ENCODE measurements at regions not wholly inside any gene's neighbourhood (a gene's known extent, or its start where the extent isn't known, plus 50 kb on each side); places are given as distances from the start of the nearest gene placed in this dataset.

DNA sequence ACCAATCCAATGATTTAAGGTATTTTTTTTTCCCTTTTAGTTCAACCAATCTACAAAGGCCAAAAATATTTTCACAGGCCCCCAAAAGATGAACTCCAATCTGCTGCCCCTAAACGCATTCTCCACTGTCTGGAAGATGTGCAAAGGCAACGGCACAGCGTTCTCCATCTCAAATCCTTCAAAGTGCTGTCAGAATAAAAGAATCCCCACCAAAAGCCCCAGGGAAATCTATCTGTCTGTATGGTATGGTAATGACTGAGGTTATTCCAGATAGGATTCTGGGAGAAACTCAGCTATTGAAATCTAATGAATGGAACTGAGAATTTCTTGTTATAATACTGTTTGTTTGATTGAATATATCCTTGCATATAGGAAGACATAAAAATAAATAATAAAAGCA is 217.8 kb upstream of the CCN2 start:
- no peak overlapping the region for H3K4me3 ChIP-seq (replicated peaks in 1 of 3; ENCODE audit: insufficient read depth in 1 of 3, low read depth in 2 of 3, low read length in 3 of 3)
- H3K27ac ChIP-seq (ENCODE audit: extremely low read length, insufficient read depth, low read length) = no peak overlapping the region
- H3K36me3 ChIP-seq (replicated peaks in 1 of 2; ENCODE audit: control insufficient read depth in 1 of 2, insufficient read depth in 2 of 2, low read length in 2 of 2) = no peaks in the 10 kb centered on the region
- no peak overlapping the region for H2AFZ ChIP-seq (ENCODE audit: low read length)
- H3K4me2 ChIP-seq (ENCODE audit: low read depth, low read length) = no peak overlapping the region
- DNase-seq (ENCODE audit: low spot score) = no peak
- intact Hi-C loops (cut with micrococcal nuclease; ENCODE audit: unreplicated experiment) (no loop called here), in situ Hi-C loops (cut with HindIII; ENCODE audit: extremely low pct_ligation_motif_present, low pct_unique_long_range_greater_than_20kb) (loop anchor here (10.0 kb wide), 1 partner anchor 214 kb away; the partner anchor contains the start of gene CCN2)
- H4K20me1 ChIP-seq (ENCODE audit: insufficient read depth, low read length) = no peaks in the 10 kb centered on the region
- FAIRE-seq = no peak
- ATAC-seq = no peak
- TF ChIP-seq, protein P1, sequence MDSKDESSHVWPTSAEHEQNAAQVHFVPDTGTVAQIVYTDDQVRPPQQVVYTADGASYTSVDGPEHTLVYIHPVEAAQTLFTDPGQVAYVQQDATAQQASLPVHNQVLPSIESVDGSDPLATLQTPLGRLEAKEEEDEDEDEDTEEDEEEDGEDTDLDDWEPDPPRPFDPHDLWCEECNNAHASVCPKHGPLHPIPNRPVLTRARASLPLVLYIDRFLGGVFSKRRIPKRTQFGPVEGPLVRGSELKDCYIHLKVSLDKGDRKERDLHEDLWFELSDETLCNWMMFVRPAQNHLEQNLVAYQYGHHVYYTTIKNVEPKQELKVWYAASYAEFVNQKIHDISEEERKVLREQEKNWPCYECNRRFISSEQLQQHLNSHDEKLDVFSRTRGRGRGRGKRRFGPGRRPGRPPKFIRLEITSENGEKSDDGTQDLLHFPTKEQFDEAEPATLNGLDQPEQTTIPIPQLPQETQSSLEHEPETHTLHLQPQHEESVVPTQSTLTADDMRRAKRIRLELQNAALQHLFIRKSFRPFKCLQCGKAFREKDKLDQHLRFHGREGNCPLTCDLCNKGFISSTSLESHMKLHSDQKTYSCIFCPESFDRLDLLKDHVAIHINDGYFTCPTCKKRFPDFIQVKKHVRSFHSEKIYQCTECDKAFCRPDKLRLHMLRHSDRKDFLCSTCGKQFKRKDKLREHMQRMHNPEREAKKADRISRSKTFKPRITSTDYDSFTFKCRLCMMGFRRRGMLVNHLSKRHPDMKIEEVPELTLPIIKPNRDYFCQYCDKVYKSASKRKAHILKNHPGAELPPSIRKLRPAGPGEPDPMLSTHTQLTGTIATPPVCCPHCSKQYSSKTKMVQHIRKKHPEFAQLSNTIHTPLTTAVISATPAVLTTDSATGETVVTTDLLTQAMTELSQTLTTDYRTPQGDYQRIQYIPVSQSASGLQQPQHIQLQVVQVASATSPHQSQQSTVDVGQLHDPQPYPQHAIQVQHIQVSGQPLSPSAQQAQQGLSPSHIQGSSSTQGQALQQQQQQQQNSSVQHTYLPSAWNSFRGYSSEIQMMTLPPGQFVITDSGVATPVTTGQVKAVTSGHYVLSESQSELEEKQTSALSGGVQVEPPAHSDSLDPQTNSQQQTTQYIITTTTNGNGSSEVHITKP (CRISPR knock-in tag; IDR thresholded peaks at IDR 0.05; ENCODE audit: low read depth) = no peak
- TF ChIP-seq MAFF (IDR thresholded peaks at IDR 0.05; ENCODE audit: low read depth, low read length) = no peak
- TF ChIP-seq, protein P2, sequence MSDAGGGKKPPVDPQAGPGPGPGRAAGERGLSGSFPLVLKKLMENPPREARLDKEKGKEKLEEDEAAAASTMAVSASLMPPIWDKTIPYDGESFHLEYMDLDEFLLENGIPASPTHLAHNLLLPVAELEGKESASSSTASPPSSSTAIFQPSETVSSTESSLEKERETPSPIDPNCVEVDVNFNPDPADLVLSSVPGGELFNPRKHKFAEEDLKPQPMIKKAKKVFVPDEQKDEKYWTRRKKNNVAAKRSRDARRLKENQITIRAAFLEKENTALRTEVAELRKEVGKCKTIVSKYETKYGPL (CRISPR knock-in tag; IDR thresholded peaks at IDR 0.05) = no peak
- no peak for TF ChIP-seq TOE1 (CRISPR knock-in tag; IDR thresholded peaks at IDR 0.05)
- TF ChIP-seq RFX3 (CRISPR knock-in tag; IDR thresholded peaks at IDR 0.05) = no peak
- TF ChIP-seq RBM22 (optimal IDR thresholded peaks at IDR 0.05; ENCODE audit: low read length) = no peak
- TF ChIP-seq FOXA1 (IDR thresholded peaks at IDR 0.05) = no peak
- no peak for TF ChIP-seq FOXA1 (CRISPR knock-in tag; IDR thresholded peaks at IDR 0.05)
- TF ChIP-seq MAF1 (CRISPR knock-in tag; IDR thresholded peaks at IDR 0.05; ENCODE audit: borderline replicate concordance) = no peak
- TF ChIP-seq ZNF563 (CRISPR knock-in tag; IDR thresholded peaks at IDR 0.05) = no peak
- TF ChIP-seq ZFP90 (CRISPR knock-in tag; IDR thresholded peaks at IDR 0.05; ENCODE audit: borderline replicate concordance) = no peak
- TF ChIP-seq SP1 (IDR thresholded peaks at IDR 0.05) = no peak
- TF ChIP-seq SP1 (CRISPR knock-in tag; IDR thresholded peaks at IDR 0.05) = no peak
- TF ChIP-seq NONO (IDR thresholded peaks at IDR 0.05) = no peak
- TF ChIP-seq NONO (CRISPR knock-in tag; conservative IDR thresholded peaks at IDR 0.05) = no peak
- no peak for TF ChIP-seq PHB2 (IDR thresholded peaks at IDR 0.05; ENCODE audit: partially characterized antibody)
- TF ChIP-seq, protein P3, sequence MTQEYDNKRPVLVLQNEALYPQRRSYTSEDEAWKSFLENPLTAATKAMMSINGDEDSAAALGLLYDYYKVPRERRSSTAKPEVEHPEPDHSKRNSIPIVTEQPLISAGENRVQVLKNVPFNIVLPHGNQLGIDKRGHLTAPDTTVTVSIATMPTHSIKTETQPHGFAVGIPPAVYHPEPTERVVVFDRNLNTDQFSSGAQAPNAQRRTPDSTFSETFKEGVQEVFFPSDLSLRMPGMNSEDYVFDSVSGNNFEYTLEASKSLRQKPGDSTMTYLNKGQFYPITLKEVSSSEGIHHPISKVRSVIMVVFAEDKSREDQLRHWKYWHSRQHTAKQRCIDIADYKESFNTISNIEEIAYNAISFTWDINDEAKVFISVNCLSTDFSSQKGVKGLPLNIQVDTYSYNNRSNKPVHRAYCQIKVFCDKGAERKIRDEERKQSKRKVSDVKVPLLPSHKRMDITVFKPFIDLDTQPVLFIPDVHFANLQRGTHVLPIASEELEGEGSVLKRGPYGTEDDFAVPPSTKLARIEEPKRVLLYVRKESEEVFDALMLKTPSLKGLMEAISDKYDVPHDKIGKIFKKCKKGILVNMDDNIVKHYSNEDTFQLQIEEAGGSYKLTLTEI (CRISPR knock-in tag; conservative IDR thresholded peaks at IDR 0.05) = no peak
- no peak for TF ChIP-seq ZSCAN25 (CRISPR knock-in tag; IDR thresholded peaks at IDR 0.05)
- TF ChIP-seq, protein P4, sequence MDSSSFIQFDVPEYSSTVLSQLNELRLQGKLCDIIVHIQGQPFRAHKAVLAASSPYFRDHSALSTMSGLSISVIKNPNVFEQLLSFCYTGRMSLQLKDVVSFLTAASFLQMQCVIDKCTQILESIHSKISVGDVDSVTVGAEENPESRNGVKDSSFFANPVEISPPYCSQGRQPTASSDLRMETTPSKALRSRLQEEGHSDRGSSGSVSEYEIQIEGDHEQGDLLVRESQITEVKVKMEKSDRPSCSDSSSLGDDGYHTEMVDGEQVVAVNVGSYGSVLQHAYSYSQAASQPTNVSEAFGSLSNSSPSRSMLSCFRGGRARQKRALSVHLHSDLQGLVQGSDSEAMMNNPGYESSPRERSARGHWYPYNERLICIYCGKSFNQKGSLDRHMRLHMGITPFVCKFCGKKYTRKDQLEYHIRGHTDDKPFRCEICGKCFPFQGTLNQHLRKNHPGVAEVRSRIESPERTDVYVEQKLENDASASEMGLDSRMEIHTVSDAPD (CRISPR knock-in tag; IDR thresholded peaks at IDR 0.05) = no peak
- no peak overlapping the region for H3K9ac ChIP-seq (ENCODE audit: insufficient read depth, low read depth, low read length)
- peaks cover 16% of the 10 kb centered on the region for H3K4me1 ChIP-seq (ENCODE audit: insufficient read depth, low read length)
- WGBS (ENCODE audit: low lambda C conversion rate) = 12% methylated on average over 3 of the region's 3 CpGs
- H3K27me3 ChIP-seq (ENCODE audit: control insufficient read depth in 1 of 2, insufficient read depth in 2 of 2, low read length in 2 of 2) = peaks cover 0 to 7% of the 10 kb centered on the region in 2 experiments; a peak in 1 of 5 replicates
- BruUV-seq (replicated peaks) = no TSS peak
- no peaks in the 10 kb centered on the region for H3K79me2 ChIP-seq (ENCODE audit: insufficient read depth, low read length)
- peaks cover 6% of the 10 kb centered on the region; the same call in 1 of the 2 replicates for H3K9me3 ChIP-seq (ENCODE audit: low read length)
- CTCF ChIA-PET (ENCODE audit: low intra/inter-chr PET ratio, low total read pairs) = no interaction called here
- POLR2A ChIA-PET = no interaction called here

Data from HepG2 (cell line).